ENCODE measurements at regions not wholly inside any gene's neighbourhood (a gene's known extent, or its start where the extent isn't known, plus 50 kb on each side); places are given as distances from the start of the nearest gene placed in this dataset.
"Not testable (repeated sequence)": the region's sequence is repeated elsewhere in the genome, so short reads cannot be mapped to it uniquely, and the experiment has no call there.

DNA sequence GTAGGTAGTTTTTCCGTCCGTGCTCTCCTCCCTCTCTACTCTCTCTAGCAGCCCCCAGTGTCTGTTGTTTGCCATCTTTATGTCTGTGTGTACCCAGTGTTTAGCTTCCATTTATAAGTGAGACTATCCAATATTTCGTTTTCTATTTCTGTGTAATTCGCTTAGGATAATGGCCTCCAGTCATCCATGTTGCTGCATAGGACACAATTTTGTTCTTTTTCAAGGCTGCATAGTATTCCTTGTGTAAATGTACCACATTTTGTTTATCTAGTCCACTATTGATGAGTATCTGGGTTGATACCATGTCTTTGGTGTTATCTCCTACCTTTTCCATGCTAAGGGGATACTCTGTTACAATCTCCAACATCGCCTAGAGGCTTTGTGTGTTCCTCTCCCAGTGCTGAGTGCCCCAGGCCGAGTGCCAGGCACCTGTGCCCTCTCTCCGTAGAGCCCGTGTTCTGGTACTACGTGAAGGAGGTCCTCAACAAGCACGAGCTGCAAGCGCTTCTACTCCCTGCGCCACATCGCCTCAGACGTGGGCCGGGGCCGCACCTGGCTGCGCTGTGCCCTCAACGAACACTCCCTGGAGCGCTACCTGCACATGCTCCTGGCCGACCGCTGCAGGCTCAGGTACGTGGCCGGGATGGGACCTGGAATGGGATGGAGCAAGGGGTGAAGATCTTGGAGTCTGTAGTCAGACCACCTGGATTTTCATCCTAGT is 51.0 kb downstream of the NPIPB11 start:
- not testable (repeated sequence) for H3K4me3 ChIP-seq (ENCODE audit: low read depth, poor library complexity, severe bottlenecking)
- 98 to 99% methylated on average over 15 to 21 of the region's 23 CpGs for WGBS, 2 donors

GRCh38 chr16:29354449-29354848 is 52.1 kb downstream of the NPIPB11 start:
- intact Hi-C loops (cut with DNase I; ENCODE audit: low total_unique reads); H3K4me3 ChIP-seq (ENCODE audit: low read depth, poor library complexity, severe bottlenecking); DNase-seq (ENCODE audit: low spot score in 2 of 2): not testable (repeated sequence)
- WGBS, 2 donors: 54 to 65% methylated on average over 2 of the region's 5 CpGs

More for the DNA sequence above, 51.0 kb downstream of the NPIPB11 start:
- intact Hi-C loops (cut with DNase I; ENCODE audit: low total_unique reads); DNase-seq (ENCODE audit: low spot score in 2 of 2): not testable (repeated sequence)

DNA sequence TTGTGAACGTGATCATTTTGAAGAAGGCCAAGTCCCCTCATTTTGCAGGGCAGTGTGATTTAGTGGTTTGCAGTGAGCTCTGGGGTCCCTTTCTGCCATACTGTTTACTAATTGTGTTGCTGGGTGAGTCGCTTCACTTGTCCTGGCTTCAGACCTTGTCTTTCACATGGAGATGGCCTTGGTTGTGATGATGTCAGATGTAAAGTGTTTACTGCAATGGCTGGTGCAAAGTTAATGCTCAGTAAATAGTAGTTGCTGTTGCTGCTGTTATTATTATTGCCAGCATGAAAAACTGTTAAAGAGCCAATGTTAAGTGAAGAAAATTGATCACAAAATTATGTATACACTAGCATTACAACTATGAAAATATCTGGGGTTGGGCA is 53.9 kb downstream of the NPIPB11 start:
- H3K4me3 ChIP-seq (ENCODE audit: low read depth, poor library complexity, severe bottlenecking); intact Hi-C loops (cut with DNase I; ENCODE audit: low total_unique reads); DNase-seq (ENCODE audit: low spot score in 2 of 2): not testable (repeated sequence)
- 94 to 95% methylated on average over 1 to 2 of the region's 2 CpGs for WGBS, 2 donors

- 66 to 82% methylated on average over 7 to 9 of the region's 9 CpGs for WGBS, 2 donors
- H3K4me3 ChIP-seq (ENCODE audit: low read depth, poor library complexity, severe bottlenecking); intact Hi-C loops (cut with DNase I; ENCODE audit: low total_unique reads); DNase-seq (ENCODE audit: low spot score in 2 of 2): not testable (repeated sequence)
Measured at GRCh38 chr16:29351970-29352616, 54.4 kb downstream of the NPIPB11 start.

GRCh38 chr16:29351271-29351969 is 55.1 kb downstream of the NPIPB11 start:
- 59 to 76% methylated on average over 13 of the region's 15 CpGs for WGBS, 2 donors
- DNase-seq (ENCODE audit: low spot score in 2 of 2); intact Hi-C loops (cut with DNase I; ENCODE audit: low total_unique reads); H3K4me3 ChIP-seq (ENCODE audit: low read depth, poor library complexity, severe bottlenecking): not testable (repeated sequence)

DNA sequence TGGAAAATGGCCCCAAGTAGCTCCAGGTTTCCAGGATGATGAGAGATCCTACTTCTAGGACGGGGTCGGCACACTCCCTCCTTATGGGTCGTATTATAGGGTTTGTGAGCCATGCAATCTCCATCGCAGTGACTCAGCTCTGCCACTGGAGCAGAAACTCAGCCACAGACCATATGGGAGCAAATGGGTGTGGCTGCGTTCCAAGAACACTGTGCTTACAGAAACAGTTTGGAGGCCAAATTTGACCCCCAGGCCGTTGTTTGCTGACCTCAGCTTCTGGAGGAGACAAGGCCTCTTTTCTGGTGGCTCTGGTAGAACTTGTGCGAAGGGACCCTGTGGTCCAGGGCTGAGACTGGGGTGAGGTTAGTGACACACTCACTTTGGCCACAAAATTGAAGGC is 56.5 kb downstream of the NPIPB11 start:
- 40 to 57% methylated on average over 6 to 7 of the region's 7 CpGs for WGBS, 2 donors
- H3K4me3 ChIP-seq (ENCODE audit: low read depth, poor library complexity, severe bottlenecking); intact Hi-C loops (cut with DNase I; ENCODE audit: low total_unique reads): not testable (repeated sequence)
- DNase-seq (ENCODE audit: low spot score in 2 of 2): peak in 1 of 2 donors; percentile 45

DNA sequence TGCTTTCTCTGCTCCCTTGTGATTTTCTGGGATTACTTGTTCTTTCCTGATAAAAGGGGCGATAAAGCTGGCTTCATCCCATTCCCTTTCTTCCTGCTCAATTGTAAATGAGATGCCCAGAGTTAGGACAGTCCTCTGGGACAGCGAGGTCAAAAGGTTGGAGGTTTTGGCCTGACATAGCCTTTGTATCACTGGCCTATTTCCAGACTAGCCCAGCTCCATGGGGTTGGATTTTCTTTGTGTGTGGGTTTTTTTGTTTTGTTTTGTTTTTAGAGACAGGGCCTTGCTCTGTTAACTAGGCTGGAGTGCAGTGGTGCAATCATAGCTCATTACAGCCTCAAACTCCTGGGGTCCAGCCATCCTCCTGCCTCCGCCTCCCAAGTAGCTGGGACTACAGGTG is 57.8 kb downstream of the NPIPB11 start:
- DNase-seq (ENCODE audit: low spot score in 2 of 2); H3K4me3 ChIP-seq (ENCODE audit: low read depth, poor library complexity, severe bottlenecking); intact Hi-C loops (cut with DNase I; ENCODE audit: low total_unique reads): not testable (repeated sequence)
- 59 to 74% methylated on average over 3 of the region's 3 CpGs for WGBS, 2 donors

DNA sequence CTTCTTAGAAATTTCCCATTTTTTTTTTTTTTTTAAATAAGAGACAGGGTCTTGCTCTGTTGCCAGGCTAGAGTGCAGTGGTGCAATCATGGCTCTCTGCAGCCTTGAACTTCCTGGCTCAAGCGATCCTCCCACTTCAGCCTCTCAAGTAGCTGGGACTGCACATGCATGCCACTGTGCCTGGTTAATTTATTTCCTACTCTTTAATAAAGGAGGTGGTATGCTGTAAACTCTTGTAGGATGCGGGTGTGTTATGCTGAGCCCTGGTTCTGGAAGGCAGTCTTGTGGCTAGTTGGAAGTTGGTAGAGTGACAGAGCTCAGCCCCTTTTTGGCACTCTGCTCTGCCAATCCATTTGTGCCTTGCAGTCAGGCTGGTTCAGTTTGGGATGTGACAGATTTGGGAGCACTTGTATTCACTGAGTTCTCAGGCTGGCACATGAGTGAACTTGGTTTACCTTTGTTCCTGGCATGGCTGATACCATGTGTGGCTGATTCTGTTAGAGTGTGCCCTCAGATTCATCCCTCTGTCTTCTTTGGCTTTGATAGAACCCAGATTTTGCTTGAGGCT is 58.3 kb downstream of the NPIPB11 start:
- WGBS, 2 donors: 43 to 50% methylated on average over 1 of the region's 2 CpGs
- H3K4me3 ChIP-seq (ENCODE audit: low read depth, poor library complexity, severe bottlenecking); DNase-seq (ENCODE audit: low spot score in 2 of 2); intact Hi-C loops (cut with DNase I; ENCODE audit: low total_unique reads): not testable (repeated sequence)

DNA sequence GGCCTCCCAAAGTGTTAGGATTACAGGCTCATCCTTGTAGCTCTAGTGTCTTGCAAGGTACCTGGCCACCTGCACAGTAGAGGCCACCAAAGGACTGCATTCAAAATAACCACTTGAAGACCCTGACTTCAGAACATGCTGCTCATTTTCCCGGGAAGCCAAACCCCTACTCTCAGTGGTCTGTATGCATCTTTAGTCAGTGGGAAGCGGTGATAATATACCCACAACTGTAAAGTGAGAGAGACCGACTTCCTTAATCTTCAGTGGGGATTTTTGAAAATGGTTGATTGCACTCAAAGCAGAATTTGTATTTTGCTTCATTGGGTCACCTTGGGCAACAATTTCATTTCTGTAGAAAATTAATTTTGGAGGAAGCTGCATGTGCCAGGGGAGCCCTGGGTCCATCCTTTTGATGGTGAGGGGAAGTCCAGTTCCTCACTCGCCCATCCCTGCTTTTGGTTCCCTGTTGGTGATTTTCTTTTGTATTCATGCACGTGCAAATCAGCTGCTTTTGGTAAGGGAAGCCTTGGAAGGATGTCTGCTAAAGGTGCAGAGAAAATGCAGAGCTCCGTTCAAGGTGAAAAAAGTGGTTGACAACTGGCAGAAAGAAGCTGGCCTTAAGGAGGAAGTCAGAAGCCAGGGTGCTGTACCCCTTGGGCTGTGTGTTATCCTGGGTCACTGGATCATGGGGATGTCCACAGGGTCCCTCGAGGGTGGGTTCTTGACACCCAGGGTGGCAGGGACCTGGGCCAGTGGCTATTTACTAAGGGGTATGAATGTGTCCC is 59.5 kb downstream of the NPIPB11 start:
- H3K4me3 ChIP-seq (ENCODE audit: low read depth, poor library complexity, severe bottlenecking); DNase-seq (ENCODE audit: low spot score in 2 of 2); intact Hi-C loops (cut with DNase I; ENCODE audit: low total_unique reads): not testable (repeated sequence)
- 86 to 93% methylated on average over 7 of the region's 7 CpGs for WGBS, 2 donors

- DNase-seq (ENCODE audit: low spot score in 2 of 2); H3K4me3 ChIP-seq (ENCODE audit: low read depth, poor library complexity, severe bottlenecking); intact Hi-C loops (cut with DNase I; ENCODE audit: low total_unique reads): not testable (repeated sequence)
- 84 to 89% methylated on average over 2 of the region's 2 CpGs for WGBS, 2 donors
Measured at GRCh38 chr16:29346203-29346602, 60.3 kb downstream of the NPIPB11 start.

DNA sequence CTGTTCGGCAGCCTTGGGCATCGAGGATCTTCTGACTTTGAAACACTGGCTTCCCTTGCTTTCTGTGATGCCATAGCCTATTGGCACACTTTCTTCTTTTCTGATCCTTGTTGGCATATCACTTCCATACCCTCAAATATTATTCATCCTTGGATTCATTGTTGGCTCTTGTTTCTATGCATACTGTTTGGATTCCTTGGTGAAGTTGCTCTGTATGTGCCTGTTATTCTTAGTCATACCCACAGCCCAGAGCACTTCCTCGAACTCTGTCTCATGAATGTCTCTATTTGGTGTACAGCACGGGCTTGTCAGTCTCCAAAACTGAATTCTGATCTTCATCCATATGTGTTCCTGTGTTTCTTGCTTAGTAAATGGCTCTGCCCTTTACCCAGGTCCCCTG is 63.6 kb downstream of the NPIPB11 start:
- H3K4me3 ChIP-seq (ENCODE audit: low read depth, poor library complexity, severe bottlenecking); intact Hi-C loops (cut with DNase I; ENCODE audit: low total_unique reads); DNase-seq (ENCODE audit: low spot score in 2 of 2): not testable (repeated sequence)
- WGBS, 2 donors: 47 to 49% methylated on average over 4 of the region's 4 CpGs

GRCh38 chr16:29340779-29341438 is 65.6 kb downstream of the NPIPB11 start:
- intact Hi-C loops (cut with DNase I; ENCODE audit: low total_unique reads); DNase-seq (ENCODE audit: low spot score in 2 of 2); H3K4me3 ChIP-seq (ENCODE audit: low read depth, poor library complexity, severe bottlenecking): not testable (repeated sequence)
- WGBS, 2 donors: 61 to 75% methylated on average over 7 to 8 of the region's 9 CpGs

DNA sequence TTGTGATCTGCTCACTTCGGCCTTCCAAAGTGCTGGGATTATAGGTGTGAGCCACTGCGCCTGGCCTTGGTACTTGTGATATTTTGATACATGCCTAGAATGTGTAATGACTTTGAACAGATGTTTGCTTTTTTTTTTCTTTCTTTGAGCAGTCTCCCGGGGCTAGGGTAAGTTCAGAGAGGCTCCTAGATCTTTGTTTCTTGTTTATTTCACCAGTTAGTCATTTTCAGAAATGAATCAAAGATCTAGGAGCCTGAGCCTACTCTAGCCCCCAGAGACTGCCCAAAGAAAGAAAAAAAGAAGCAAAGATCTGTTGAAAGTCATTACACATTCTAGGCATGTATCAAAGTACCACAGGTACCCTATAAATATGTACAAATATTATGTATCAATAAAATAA is 66.3 kb downstream of the NPIPB11 start:
- DNase-seq (ENCODE audit: low spot score in 2 of 2); intact Hi-C loops (cut with DNase I; ENCODE audit: low total_unique reads); H3K4me3 ChIP-seq (ENCODE audit: low read depth, poor library complexity, severe bottlenecking): not testable (repeated sequence)
- WGBS, 2 donors: 72 to 84% methylated on average over 3 of the region's 3 CpGs
